ENCODE measurements at regions not wholly inside any gene's neighbourhood (a gene's known extent, or its start where the extent isn't known, plus 50 kb on each side); places are given as distances from the start of the nearest gene placed in this dataset.

DNA sequence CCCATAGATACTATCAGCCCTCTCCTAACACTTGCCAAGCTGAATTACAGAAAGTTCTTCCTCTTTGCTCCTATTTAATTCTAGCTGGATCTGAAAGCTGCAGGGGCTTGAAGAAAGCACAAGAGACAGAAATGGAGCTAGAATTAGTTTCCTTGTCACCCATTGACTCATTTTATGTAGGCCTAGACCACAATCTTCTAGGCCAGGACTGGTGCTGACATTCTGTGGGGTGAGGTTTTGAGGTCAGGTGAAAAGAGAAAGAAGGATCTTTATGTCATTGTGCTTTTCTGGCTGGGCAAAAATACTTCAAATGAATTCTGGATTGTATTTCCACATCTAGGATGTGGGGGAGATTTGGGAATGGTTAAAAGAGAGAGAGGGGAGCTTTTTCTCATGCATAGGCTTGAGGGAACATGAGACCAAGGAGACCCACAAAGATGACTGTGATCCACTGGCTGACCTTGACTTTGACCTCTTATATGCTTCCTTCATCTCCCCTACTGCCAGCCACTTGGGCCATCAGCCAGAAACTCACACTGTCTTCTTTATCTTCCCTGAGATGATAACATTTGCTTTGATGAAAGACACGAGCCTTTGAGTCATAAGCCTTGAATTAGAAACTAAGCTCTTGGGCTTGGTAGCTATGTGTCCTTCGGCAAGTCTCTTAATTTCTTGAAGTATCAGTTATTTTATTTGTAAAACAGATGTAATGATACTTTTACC lies 274.9 kb upstream of the CADM1 start:
- DNase-seq (ENCODE audit: insufficient read length, low spot score) (no peak), FAIRE-seq (no peak)

DNA sequence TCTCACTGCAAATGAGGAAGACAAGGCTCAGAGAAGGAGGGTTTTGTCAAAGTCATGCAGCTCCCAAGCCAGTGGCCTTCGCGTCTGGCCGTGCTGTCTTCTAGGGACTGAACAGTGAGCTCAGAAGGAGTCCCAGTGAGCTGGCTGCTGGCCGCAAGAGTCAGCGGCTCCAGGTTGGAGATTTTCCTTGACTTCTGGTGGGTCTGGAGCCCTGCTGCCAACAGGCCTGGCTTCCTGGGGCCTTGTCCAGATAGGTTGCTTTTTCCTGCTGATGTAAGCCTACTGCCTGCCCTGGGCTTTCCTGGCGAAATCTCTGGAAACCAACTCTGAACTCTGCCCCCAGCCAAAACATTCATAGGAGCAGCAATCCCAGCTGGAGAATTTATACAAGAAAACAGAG lies 272.7 kb upstream of the CADM1 start:
- DNase-seq (ENCODE audit: insufficient read length, low spot score) (no peak), FAIRE-seq (no peak)

DNA sequence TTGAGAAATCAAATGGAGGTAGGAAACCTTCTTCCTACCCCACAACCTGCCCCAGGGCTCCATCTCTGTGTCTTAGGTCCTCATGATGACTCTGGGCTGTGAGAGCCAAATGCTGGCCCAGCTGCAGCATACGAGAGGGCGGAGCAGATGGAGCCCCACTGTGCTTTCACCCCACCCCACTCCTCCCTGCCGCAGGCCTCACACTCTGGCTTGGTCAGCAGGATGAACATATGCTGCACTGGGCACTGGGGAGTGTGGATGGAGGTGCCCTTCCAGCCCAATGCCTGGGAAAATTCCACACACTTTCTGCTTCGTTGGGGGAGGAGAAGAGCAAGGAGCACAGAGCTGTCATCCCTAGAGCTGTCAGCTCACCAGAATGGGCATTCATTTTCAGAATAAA lies 271.6 kb upstream of the CADM1 start:
- no peak for FAIRE-seq
- DNase-seq (ENCODE audit: insufficient read length, low spot score) = no peak

DNA sequence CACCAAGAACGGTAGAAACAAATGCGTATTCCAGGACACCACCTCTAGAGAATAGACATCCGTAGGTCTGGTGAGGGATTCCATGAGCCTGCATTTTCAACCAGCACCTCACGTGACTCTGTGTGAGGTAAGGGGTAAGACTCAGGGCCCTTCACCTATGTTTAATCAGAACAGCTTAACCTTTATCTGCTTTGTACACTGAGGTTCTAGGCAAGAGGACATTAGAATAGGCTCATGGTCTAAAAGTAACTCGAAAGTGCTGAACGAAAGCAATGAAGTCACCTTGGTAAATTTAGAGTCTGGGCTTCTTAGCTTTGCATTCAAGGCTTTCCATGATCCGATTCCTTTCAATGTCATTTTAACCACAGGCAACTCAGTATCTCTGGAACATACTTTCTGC lies 270.5 kb upstream of the CADM1 start:
- no peak for DNase-seq (ENCODE audit: insufficient read length, low spot score)
- no peak for FAIRE-seq

DNA sequence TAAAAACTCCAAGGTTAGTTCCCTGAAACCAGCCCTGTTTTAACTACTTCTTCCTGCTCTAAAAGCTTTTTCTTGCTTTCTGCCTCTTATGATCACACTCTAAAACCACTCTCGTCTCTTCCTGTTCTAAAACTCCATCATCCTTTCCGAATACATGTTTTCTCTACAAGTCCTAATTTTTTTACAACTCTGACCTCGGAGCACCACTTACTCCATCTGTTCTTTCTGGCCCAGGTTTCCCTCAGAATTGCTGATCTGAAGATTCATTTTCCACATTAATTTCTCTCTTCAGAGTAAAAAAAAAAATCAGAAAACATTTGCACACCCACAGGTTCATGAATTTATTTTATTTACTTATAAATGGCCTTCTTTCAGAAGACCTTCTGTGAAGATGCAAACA lies 265.7 kb upstream of the CADM1 start:
- FAIRE-seq (no peak), DNase-seq (ENCODE audit: insufficient read length, low spot score) (no peak)

DNA sequence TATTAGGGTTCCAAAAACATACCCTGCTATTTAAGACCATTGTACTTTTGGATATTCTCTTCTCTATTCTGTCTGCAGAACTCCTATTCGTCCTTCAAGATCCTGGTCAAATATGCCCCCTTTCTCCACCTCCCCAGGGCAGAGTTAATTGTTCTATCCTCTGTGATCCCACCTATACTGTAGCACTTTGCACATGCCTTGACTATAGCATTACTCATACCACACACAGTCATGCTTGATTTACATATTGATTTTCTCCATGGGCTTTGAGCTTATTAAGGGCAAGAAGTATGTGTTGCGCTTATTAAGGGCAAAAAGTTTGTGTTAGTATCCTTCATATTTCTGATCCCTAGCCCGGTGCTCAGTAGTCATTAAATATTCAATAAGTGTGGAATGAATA lies 263.7 kb upstream of the CADM1 start:
- DNase-seq (ENCODE audit: insufficient read length, low spot score) = no peak
- no peak for FAIRE-seq

DNA sequence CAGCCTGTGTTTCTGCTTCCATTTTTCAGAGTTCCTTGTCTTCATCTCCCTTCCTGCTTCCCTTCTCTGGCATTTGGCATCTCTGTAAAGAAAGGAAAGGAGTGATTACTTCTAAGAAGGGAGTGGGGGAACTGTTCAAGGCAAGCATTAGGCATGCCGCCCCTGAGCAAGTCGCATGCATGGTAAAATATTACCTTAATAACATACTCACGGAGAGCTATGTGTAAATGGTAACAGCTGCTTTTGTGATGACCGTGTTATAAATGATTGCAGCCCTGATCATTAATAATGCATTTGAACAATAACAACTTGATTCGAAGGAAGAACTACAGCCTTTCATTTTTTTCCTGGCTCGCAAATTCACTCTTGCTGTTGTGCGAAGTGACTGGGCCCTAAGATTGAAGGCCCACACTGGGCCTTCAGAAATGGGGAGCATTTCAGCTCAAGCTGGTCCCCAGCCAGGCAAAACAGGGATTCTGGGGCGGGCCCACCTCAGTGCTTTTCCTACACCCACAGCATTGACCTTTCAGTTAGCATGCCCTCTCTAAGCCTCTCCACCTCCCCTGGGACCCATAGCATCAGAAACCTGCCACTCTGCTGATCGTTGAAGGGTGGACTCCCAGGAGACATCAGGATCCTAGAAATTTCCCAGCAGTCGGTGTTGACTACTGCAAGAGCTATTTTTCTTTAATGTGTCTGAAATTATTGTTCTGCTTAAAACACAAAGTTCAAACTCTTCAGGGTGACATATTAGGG lies 263.0 kb upstream of the CADM1 start:
- no peak for DNase-seq (ENCODE audit: insufficient read length, low spot score)
- no peak for FAIRE-seq

DNA sequence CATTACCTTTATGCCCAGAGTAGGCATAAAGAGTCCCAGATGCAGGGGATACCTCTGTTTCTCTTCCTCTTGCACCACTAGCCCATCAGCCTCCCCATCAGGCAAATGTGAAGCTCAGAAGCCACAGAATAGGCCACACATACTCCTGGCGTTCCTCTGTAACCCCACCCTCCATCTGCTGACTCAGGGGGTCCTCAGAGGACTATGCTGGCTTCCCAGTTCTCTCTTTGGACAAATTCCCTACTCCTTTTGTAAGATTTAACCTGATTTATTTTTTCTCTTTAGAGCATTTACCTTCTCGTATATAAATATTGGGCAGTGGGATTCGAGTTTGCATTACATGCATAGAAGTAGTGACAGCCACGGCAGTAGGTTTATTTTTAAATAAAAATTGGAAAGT lies 262.3 kb upstream of the CADM1 start:
- DNase-seq (ENCODE audit: insufficient read length, low spot score) (no peak), FAIRE-seq (no peak)

DNA sequence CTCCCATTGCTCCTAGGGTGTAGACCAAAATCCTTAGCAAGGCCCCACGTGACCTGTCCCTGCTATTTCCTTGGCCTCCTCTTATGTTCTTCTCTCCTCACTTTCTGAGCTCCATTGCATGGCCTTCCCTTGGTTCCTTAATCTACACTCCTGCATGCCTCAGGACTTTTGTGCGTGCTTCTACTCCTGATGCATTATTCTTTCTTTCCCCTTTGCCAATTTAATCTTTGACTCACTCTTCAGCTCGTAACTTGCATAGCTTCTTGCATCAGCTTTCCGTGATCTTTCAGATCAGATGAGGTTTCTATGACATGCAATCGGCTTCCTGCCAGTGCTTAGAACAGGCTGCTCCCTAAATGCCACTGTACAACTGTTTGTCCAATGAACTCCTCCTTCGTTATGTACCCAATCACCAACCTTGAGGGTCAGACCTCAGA lies 261.6 kb upstream of the CADM1 start:
- DNase-seq (ENCODE audit: insufficient read length, low spot score) = no peak
- FAIRE-seq = no peak

DNA sequence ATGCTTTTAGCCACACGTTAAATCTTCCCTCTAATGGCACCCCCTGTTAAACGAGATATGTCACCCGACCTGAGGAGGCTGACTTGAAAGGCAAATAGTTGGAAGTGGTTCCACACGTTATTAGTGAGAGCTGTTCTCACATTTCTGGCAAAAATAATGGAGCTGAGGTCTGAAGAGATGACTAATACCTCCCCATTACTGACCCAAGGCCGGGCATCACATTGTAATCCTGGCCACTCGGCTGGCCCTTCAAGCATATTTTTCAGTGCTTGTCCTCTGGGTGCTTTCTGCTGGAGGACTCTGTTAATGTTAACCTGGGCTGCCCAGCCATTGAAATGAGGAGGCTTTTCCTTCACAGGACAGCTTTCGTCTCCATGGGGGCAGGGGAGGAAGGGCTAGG lies 260.0 kb upstream of the CADM1 start:
- DNase-seq (ENCODE audit: insufficient read length, low spot score) (no peak), FAIRE-seq (no peak)

DNA sequence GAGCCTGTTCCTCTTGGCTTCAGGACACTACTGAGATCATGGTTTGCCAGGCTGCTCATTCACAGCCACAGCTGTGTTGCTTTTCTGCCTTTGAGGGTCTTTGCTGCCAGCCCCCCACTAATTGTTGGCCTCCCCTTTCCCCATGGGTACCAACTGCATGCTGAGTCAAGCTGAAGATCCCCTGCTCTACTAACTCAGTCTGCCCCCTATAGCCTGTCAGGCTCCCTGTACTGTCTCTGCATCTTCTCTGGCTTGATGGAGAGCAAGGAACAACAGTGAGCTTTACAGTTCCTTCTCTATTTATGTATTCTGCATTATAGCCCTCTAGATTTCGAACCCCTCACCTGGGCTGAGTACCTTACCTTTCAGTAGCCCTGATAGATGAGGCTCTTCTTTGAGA lies 257.6 kb upstream of the CADM1 start:
- FAIRE-seq (no peak), DNase-seq (ENCODE audit: insufficient read length, low spot score) (no peak)

DNA sequence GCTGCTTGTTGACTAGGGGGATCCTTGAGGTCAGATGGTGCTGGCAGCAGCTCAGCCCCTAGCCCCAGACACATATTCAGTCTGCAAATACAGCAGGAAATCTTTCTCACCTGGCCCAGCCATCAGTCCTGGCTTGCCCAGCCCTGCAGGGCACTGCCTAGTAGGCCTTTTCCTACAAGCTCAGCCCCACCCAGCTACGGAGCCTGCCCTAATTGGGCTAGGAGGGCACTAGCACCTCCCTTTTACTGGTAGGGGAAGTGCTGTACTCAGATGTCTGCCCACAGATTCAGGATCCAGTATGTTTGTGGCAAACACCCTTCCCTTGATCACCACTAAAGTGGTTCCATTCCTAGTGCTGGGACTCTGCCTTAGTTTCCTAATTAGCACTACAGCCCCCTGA lies 257.1 kb upstream of the CADM1 start:
- DNase-seq (ENCODE audit: insufficient read length, low spot score) = no peak
- FAIRE-seq = no peak

DNA sequence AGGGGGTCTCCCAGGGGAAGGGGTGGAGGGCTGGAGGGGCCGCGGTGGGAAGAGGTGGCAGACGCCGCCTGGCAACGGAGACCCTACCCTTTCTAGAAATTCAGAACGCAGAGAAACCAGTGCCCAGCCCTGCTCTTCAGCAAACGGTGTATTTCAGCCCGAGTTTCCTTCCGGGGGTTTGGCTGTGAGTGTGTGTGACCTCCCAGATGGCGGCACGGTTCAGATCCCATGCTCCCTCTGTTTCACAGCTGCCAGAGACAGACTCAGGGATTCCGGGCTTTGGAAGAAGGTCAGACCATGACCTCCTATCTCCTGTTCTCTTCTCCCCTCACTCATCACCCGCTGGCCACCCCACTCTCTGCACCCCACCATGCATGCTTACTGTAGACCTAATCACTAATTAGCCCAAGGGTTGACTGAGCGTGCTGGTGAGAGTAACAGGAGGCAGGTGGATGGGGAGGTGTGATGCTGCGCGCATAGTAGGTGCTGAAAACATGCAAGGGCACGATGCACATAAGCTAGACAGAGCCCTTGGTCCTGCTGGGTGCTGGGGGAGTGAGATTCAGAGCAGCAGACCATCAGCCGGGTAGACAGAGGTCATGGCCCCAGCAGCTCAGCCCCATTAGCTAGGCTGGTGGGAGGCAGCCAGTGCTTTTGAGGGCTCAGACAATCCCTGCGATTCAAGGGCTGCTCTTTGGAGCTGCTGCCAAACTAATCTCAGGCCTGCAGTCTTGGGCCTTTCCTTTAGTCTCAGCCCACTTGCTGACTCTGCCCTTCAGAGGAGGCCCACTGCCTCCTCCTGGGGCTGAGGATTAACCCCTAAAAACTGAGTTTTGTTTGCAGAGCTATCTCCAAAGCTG lies 256.5 kb upstream of the CADM1 start:
- FAIRE-seq (no peak), DNase-seq (ENCODE audit: insufficient read length, low spot score) (no peak)

DNA sequence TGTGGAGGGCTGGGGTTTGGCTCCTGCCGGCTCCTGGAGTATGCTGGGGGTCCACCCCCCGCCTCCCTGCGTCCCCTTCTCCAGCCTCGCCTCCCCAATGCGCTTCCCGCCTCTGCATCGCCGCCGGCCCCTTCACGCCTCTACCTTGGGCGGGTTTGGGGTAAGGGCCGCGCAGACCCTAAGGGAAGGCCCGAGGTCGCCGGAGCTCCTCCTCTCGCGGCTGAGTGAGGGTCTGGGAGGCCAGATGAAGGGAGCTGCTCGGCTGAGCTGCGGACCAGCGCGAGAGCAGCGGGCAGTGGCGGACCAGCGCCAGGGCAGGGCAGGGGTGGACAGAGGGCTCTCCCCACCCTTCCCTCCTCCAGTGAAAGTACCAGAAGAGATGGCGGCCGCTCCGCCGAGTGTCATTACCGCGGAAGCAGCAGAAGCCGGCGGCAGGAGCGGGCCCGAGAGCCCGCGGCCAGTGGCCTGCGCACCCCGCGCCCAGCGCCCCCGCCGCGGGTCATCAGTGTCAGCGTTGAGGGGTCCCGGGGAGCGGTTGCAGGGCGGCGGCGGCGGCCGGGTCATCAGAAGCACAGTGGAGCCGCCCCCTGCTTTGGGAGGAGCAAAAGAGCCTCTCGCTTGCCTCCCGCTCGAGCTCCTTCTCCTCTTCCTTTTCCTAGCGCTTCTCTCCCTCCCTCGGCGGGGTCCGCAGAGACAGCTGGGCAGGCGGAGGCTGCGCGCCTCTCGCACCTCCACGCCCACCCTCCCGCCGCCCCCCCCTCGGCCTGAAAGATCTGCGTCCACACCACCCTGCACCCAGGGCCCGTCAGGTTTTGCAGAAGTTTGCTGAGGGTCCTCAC lies 255.6 kb upstream of the CADM1 start:
- no peak for DNase-seq (ENCODE audit: insufficient read length, low spot score)
- no peak for FAIRE-seq

DNA sequence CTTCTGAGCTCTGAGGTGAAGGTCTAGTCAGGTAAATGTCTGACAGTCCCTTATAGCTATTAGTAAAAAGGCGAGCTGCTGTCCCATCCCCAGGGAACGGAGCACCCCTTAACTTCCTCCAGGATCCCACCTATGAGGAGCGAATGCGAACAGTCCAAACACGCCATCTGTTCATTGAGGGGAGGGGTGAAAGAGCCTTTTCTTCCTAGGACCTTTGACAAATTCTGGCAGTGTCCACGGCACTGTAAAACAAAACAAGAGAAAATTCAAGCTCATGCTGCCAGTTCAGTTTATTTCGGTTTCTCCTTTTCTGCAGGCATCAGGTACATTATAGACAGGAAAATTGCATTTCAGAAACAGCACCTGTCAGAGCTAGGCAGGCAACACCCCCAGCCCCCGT lies 253.8 kb upstream of the CADM1 start:
- no peak for DNase-seq (ENCODE audit: insufficient read length, low spot score)
- no peak for FAIRE-seq

DNA sequence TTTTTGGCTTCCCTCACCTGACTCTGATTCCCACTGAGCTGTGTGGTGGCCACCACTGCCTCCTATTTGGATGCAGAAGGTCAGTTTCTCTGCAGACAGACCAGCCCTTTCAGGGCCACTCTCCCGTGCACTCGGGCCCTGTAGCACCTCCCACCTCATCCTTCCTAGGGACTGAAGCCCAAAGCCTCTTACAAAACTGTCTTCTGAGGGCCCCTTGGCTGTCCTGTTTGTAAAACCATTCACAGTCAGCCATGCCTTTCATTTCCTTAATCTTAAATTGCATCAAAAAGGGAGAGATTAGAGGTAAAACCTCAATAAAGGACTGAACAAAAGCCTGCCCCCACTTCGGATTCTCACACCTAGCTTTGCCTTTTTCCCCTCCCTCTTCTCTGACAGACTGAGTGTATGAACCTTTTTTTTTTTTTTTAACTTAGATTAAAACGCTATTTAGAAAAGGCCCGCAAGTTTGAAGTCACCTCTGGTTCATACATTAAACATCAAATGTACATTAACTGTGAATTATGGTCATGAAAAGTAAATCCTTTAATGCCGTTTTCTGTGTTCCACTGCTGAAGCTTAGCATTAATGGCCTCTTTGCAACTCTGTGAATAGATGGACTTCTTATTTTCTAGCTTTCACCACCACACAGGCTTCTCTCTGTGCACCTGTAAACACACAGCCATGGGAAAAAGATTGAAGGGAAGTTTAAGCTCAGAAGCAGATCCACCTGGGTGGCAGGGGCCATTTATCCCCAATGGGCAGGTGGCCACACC lies 247.2 kb upstream of the CADM1 start:
- DNase-seq (ENCODE audit: insufficient read length, low spot score) (no peak), FAIRE-seq (no peak)

DNA sequence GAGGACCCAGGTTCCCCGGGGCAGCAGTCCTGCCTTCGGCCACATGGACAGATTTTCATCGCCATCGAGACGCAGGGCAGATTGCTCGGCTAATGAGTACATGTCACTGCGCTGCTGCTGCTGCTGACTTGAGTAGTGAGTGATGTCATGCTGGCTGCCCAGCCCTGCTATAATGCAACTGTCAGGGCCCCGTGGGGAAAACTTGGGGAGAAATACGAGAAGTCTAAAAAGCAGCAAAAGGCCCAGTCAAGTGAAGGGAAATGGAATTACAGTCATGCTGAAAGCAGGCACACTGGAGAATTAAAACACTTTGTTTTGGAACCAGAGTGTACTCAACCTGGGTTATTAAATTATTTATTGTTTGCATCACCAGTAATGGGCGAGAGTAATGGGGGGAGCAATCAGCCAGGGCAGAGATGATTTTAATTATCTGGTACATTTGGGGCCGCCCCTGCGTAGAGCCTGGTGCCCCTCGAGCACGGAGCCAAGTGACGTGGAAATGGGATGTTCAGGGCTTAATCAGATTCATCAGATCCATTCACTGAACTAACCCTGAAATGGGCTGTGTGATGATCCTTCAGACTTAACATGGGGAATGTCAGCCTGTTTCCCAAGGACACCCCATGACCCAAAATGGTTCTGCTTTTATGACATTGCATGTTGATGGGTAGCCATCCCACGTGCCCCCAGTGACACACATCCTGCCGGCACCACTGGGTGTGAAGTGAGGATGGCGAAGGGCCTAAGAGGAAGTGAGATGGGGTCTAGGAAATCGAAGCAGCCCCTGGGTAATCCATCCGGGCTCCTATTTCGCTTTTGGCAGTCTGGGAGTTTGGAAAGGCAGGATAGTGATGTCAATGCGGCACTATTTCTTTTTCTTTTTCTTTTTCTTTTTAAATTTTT lies 241.6 kb upstream of the CADM1 start:
- DNase-seq (ENCODE audit: insufficient read length, low spot score) (no peak), FAIRE-seq (no peak)

DNA sequence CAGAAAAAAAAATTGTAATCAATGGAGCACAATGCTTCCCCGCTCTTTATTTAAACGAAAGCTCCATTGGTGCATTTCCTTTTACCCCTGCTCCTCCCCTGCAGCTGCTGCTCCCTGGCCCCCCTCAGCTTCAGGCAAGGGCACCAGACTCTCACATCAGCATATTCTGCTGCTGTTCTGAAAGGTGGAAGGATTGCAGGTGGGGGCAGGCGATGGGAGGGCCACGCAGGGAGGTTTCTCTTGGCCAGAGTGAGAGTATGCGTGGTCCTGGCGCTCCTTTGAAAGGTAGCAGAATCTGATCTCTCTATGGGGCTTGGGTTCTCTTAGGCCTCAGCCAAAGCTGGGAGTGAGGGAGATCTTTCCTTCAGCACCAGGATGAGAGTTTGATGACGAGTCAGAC lies 240.9 kb upstream of the CADM1 start:
- no peak for FAIRE-seq
- DNase-seq (ENCODE audit: insufficient read length, low spot score) = no peak

DNA sequence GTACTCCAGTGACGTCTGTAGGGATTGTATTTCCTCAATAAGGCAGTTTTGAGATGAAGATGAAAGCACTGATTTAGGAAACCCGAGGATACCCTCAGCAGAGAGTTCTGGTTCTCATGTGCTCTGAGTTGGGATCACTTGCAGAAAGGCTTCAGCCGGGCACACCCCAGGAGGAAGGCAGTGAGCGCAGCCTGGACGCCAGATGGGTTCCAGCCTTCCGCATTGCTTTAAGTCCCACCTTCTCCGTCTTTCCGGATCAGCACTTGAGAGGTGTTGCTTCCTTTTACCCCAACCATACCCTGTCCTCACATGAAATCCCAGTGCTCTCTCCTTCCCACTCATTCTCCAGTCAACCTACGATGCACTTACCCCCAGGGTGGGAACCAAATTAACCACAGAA lies 239.5 kb upstream of the CADM1 start:
- FAIRE-seq = no peak
- DNase-seq (ENCODE audit: insufficient read length, low spot score) = no peak
